SK-N-SH treated with all-trans-retinoic acid at 6 μM for 48 hours (cell line): ENCODE measurements at regions not wholly inside any gene's neighbourhood (a gene's known extent, or its start where the extent isn't known, plus 50 kb on each side); places are given as distances from the start of the nearest gene placed in this dataset.

Experiments
- ATAC-seq: fragments of 200-7000 bp; cut with Tn5 transposase; 3 replicates; pipeline ENCODE4 v1.9.1; 2020; ENCODE audit warnings: mild to moderate bottlenecking, moderate library complexity
- BACH2 ChIP-seq: fragments of 250-450 bp; sonication (Bioruptor Pico); IDR thresholded peaks from 2 replicates; pipeline ENCODE4 v1.9.0; 2021; ENCODE audit warnings: mild to moderate bottlenecking, borderline replicate concordance
- CSDC2 ChIP-seq: fragments of 250-450 bp; sonication (Bioruptor Pico); IDR thresholded peaks from 2 replicates; pipeline ENCODE4 v1.5.0; 2020; ENCODE audit warnings: mild to moderate bottlenecking, moderate library complexity
- GLIS3 ChIP-seq: fragments of 250-450 bp; sonication (Bioruptor Pico); IDR thresholded peaks from 2 replicates; pipeline ENCODE4 v1.5.0; 2020; ENCODE audit warnings: mild to moderate bottlenecking, moderate library complexity
- ISL1 ChIP-seq: fragments of 250-450 bp; sonication (Bioruptor Pico); IDR thresholded peaks from 2 replicates; pipeline ENCODE4 v2.1.2; 2022; ENCODE audit warnings: mild to moderate bottlenecking, moderate library complexity
- OSR1 ChIP-seq: fragments of 250-450 bp; sonication (Bioruptor Pico); IDR thresholded peaks from 2 replicates; pipeline ENCODE4 v1.8.0; 2022; ENCODE audit warnings: moderate library complexity, mild to moderate bottlenecking, inconsistent platforms
- PPARA ChIP-seq: fragments of 250-450 bp; sonication (Bioruptor Pico); IDR thresholded peaks from 2 replicates; pipeline ENCODE4 v1.5.0; 2020; ENCODE audit warnings: mild to moderate bottlenecking, borderline replicate concordance
- RARB ChIP-seq: fragments of 250-450 bp; sonication (Bioruptor Pico); IDR thresholded peaks from 2 replicates; pipeline ENCODE4 v1.8.0; 2021; ENCODE audit warnings: mild to moderate bottlenecking, moderate library complexity
- SNAI2 ChIP-seq: fragments of 250-450 bp; sonication (Bioruptor Pico); IDR thresholded peaks from 2 replicates; pipeline ENCODE4 v1.5.0; 2020; ENCODE audit warnings: mild to moderate bottlenecking, moderate library complexity
- TOX ChIP-seq: fragments of 250-450 bp; sonication (Bioruptor Pico); IDR thresholded peaks from 2 replicates; pipeline ENCODE4 v1.8.0; 2021; ENCODE audit warnings: mild to moderate bottlenecking, moderate library complexity, borderline replicate concordance
- ZC3H10 ChIP-seq: fragments of 250-450 bp; sonication (Bioruptor Pico); IDR thresholded peaks from 2 replicates; pipeline ENCODE4 v1.5.1; 2021; ENCODE audit warnings: mild to moderate bottlenecking, moderate library complexity
- ZFP3 ChIP-seq: fragments of 250-450 bp; sonication (Bioruptor Pico); IDR thresholded peaks from 2 replicates; pipeline ENCODE4 v1.5.0; 2020; ENCODE audit warnings: mild to moderate bottlenecking, moderate library complexity
- ZFP30 ChIP-seq: fragments of 450-650 bp; formaldehyde crosslinking; IDR thresholded peaks from 2 replicates; pipeline ENCODE4 v1.5.0; 2022; ENCODE audit warnings: mild to moderate bottlenecking, moderate library complexity
- ZNF565 ChIP-seq: fragments of 450-650 bp; formaldehyde crosslinking; conservative IDR thresholded peaks from 2 replicates; pipeline ENCODE4 v1.5.0; 2020; ENCODE audit warnings: low read depth, mild to moderate bottlenecking, moderate library complexity
- ZNF70 ChIP-seq: fragments of 450-650 bp; formaldehyde crosslinking; IDR thresholded peaks from 2 replicates; pipeline ENCODE4 v1.5.0; 2020; ENCODE audit warnings: mild to moderate bottlenecking, moderate library complexity
- TF ChIP-seq, protein P1 (sequence below): fragments of 250-450 bp; sonication (Bioruptor Pico); IDR thresholded peaks from 2 replicates; pipeline ENCODE4 v1.8.0; 2021; ENCODE audit warnings: low read depth, mild to moderate bottlenecking, moderate library complexity, borderline replicate concordance
- TF ChIP-seq, protein P2 (sequence below): fragments of 250-450 bp; sonication (Bioruptor Pico); IDR thresholded peaks from 2 replicates; pipeline ENCODE4 v1.8.0; 2020; ENCODE audit warnings: mild to moderate bottlenecking, moderate library complexity, borderline replicate concordance
- TF ChIP-seq, protein P3 (sequence below): fragments of 250-450 bp; sonication (Bioruptor Pico); IDR thresholded peaks from 2 replicates; pipeline ENCODE4 v1.5.0; 2020; ENCODE audit warnings: mild to moderate bottlenecking, moderate library complexity
- TF ChIP-seq, protein P4 (sequence below): fragments of 250-450 bp; sonication (Bioruptor Pico); IDR thresholded peaks from 2 replicates; pipeline ENCODE4 v1.5.1; 2021; ENCODE audit warnings: mild to moderate bottlenecking, moderate library complexity

DNA sequence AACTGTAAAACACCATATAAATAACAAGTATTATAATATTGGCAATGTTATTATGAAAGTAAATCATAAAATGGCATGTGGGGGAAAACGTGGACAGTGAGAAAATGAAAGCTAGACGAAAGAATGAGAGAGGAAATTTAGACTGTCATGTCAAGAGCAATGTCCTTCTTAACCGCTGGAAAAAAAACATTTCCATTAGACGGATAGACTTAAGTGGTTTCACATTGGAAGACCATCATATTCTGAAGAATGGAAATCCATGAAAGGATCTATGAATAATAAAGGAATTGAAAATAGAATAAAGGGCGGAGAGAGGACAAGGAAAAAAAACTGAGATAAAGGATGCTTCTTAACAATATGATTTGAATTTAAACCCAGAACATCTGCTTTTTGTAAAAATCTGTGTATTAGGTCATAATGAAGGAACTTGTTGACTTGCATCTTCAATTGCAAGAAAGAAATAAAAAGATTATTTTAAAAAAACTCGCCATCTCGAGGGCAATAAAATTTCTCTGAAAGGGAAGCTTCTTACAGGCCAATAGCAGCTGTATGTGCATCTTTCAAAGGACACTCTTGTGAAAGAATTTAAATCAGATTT lies 90.6 kb downstream of the SPRY2 start:
- TF ChIP-seq, protein P1, sequence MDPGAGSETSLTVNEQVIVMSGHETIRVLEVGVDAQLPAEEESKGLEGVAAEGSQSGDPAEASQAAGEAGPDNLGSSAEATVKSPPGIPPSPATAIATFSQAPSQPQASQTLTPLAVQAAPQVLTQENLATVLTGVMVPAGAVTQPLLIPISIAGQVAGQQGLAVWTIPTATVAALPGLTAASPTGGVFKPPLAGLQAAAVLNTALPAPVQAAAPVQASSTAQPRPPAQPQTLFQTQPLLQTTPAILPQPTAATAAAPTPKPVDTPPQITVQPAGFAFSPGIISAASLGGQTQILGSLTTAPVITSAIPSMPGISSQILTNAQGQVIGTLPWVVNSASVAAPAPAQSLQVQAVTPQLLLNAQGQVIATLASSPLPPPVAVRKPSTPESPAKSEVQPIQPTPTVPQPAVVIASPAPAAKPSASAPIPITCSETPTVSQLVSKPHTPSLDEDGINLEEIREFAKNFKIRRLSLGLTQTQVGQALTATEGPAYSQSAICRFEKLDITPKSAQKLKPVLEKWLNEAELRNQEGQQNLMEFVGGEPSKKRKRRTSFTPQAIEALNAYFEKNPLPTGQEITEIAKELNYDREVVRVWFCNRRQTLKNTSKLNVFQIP, result no peak; the same call in 1 of the 2 replicates
- TF ChIP-seq TOX (CRISPR knock-in tag) (peak; percentile 88), PPARA (CRISPR knock-in tag) (no peak), ZNF565 (no peak), OSR1 (CRISPR knock-in tag) (no peak), ZNF70 (no peak), ZFP30 (no peak), SNAI2 (CRISPR knock-in tag) (no peak), ZC3H10 (CRISPR knock-in tag) (no peak; the same call in 1 of the 2 replicates), RARB (CRISPR knock-in tag) (peak; percentile 94; the same call in 1 of the 2 replicates), ZFP3 (no peak)
- peak; percentile 84 for ATAC-seq

DNA sequence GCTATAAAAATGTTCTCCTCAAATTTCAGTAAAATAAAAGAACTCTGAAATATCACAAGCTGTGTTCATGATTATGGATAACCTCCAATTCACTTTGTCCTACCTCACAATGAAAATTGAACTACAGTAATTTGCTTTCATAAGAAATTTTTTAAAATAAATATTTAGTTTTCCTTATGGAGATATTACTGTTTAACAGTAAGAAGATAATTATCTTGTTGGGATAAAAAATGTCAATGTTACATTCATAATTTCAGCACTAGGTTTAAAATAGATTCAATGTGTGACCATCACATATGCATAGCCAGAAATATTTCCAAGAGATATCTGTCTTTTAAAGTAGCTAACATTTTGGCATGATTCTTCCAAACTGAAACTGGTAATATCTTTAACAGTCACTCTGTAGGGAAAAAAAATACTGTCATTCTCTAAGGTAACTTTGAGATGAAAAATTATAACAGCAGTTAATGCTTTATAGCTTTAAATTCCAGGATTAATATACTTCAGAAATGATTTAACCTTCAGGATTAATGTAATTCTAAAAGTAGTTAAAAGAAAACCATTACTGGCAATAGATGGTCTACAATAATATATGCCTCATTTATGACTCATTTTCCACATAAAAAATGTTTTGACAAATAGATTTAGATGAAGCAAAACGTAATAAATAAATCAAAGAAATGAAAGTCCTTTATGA lies 91.3 kb downstream of the SPRY2 start:
- ATAC-seq, result peak; percentile 71
- TF ChIP-seq ZC3H10 (CRISPR knock-in tag) (peak; percentile 88), ISL1 (CRISPR knock-in tag) (peak; percentile 90), GLIS3 (CRISPR knock-in tag) (no peak)
- TF ChIP-seq, protein P1, result no peak; the same call in 1 of the 2 replicates
- TF ChIP-seq, protein P2, sequence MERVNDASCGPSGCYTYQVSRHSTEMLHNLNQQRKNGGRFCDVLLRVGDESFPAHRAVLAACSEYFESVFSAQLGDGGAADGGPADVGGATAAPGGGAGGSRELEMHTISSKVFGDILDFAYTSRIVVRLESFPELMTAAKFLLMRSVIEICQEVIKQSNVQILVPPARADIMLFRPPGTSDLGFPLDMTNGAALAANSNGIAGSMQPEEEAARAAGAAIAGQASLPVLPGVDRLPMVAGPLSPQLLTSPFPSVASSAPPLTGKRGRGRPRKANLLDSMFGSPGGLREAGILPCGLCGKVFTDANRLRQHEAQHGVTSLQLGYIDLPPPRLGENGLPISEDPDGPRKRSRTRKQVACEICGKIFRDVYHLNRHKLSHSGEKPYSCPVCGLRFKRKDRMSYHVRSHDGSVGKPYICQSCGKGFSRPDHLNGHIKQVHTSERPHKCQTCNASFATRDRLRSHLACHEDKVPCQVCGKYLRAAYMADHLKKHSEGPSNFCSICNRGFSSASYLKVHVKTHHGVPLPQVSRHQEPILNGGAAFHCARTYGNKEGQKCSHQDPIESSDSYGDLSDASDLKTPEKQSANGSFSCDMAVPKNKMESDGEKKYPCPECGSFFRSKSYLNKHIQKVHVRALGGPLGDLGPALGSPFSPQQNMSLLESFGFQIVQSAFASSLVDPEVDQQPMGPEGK (CRISPR knock-in tag), result peak; percentile 60; the same call in 1 of the 2 replicates
- TF ChIP-seq, protein P3, sequence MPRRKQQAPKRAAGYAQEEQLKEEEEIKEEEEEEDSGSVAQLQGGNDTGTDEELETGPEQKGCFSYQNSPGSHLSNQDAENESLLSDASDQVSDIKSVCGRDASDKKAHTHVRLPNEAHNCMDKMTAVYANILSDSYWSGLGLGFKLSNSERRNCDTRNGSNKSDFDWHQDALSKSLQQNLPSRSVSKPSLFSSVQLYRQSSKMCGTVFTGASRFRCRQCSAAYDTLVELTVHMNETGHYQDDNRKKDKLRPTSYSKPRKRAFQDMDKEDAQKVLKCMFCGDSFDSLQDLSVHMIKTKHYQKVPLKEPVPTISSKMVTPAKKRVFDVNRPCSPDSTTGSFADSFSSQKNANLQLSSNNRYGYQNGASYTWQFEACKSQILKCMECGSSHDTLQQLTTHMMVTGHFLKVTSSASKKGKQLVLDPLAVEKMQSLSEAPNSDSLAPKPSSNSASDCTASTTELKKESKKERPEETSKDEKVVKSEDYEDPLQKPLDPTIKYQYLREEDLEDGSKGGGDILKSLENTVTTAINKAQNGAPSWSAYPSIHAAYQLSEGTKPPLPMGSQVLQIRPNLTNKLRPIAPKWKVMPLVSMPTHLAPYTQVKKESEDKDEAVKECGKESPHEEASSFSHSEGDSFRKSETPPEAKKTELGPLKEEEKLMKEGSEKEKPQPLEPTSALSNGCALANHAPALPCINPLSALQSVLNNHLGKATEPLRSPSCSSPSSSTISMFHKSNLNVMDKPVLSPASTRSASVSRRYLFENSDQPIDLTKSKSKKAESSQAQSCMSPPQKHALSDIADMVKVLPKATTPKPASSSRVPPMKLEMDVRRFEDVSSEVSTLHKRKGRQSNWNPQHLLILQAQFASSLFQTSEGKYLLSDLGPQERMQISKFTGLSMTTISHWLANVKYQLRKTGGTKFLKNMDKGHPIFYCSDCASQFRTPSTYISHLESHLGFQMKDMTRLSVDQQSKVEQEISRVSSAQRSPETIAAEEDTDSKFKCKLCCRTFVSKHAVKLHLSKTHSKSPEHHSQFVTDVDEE (CRISPR knock-in tag), result no peak
- TF ChIP-seq, all 23 proteins: peak for 3

DNA sequence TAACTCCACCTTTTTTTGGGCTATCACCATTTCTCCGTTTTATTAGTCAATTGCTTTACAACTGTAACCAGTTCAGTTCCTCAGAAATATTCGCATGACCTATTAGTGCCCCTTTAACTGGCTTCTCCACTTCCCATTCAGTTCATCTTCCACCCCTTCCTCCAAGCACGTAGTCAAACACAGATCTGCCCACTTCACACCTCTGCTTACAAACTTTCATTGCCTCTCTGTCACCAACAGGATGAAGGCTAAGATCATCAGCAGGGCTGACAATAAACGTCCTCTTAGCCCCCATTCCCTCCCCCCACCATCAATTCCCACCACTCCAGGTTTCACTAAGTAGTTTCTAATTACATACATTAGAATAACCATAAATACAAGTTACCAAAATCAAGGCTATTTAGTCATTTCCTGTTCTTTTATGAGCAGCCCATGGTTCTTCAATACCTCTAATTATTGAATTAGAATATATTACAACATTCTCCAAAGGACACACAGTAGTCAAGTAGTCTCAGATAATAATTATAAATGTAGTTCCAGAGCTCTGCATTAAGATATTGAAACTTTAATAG lies 95.7 kb downstream of the SPRY2 start:
- TF ChIP-seq RARB (CRISPR knock-in tag), result no peak
- TF ChIP-seq, protein P1, result no peak
- no peak for TF ChIP-seq ISL1 (CRISPR knock-in tag)
- TF ChIP-seq, all 23 proteins: peak for 0
- ATAC-seq, result no peak

DNA sequence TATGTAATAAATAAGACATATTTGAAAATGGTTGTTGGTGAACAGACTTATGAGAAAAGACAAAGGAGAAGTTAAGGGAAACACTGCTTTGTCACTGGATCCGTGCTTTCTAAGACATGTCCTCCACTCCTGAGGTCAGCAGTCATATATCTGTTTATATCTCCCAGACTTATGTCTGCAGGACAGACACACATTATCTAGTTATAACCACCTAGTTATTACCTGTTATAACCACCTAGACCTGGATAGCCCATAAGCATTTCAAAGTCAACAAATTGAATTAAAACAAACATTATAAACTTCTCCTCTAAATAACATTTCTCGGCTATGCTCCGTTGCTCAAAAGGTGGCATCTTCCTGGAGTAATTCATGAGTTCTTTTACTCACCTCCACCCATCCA lies 96.4 kb downstream of the SPRY2 start:
- no peak for ATAC-seq
- no peak for TF ChIP-seq BACH2 (CRISPR knock-in tag)
- TF ChIP-seq, protein P4, sequence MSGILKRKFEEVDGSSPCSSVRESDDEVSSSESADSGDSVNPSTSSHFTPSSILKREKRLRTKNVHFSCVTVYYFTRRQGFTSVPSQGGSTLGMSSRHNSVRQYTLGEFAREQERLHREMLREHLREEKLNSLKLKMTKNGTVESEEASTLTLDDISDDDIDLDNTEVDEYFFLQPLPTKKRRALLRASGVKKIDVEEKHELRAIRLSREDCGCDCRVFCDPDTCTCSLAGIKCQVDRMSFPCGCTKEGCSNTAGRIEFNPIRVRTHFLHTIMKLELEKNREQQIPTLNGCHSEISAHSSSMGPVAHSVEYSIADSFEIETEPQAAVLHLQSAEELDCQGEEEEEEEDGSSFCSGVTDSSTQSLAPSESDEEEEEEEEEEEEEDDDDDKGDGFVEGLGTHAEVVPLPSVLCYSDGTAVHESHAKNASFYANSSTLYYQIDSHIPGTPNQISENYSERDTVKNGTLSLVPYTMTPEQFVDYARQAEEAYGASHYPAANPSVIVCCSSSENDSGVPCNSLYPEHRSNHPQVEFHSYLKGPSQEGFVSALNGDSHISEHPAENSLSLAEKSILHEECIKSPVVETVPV (CRISPR knock-in tag), result no peak
- TF ChIP-seq, protein P1, result no peak
- TF ChIP-seq CSDC2 (CRISPR knock-in tag), result no peak
- no peak for TF ChIP-seq ZFP3
- no peak for TF ChIP-seq TOX (CRISPR knock-in tag)
- TF ChIP-seq PPARA (CRISPR knock-in tag), result no peak
- no peak for TF ChIP-seq ISL1 (CRISPR knock-in tag)
- TF ChIP-seq, protein P2 (CRISPR knock-in tag), result no peak
